Subcutaneous abdominal adipose tissue (tissue), 5 donors: ENCODE measurements at regions not wholly inside any gene's neighbourhood (a gene's known extent, or its start where the extent isn't known, plus 50 kb on each side); places are given as distances from the start of the nearest gene placed in this dataset.

Source experiments
- H3K27ac ChIP-seq: one replicate; pipeline ENCODE4 v1.7.0; 2013; ENCODE audit warnings: low read depth, mild to moderate bottlenecking, inconsistent platforms, low read length, moderate library complexity
- H3K27me3 ChIP-seq, 5 donors: one replicate each; pipeline ENCODE4 v1.7.0; 2013; ENCODE audit warnings: low read length in 5 of 5, inconsistent platforms in 1 of 5; ENCODE audit not compliant: control insufficient read depth in 5 of 5, insufficient read depth in 4 of 5
- H3K36me3 ChIP-seq, 5 donors: one replicate each; pipeline ENCODE4 v1.7.0; 2013; ENCODE audit warnings: low read length in 5 of 5; ENCODE audit not compliant: control insufficient read depth in 5 of 5, insufficient read depth in 5 of 5
- H3K4me1 ChIP-seq, 5 donors: one replicate each; pipeline ENCODE4 v1.7.0; 2013; ENCODE audit warnings: low read length in 5 of 5, mild to moderate bottlenecking in 3 of 5, moderate library complexity in 1 of 5; ENCODE audit not compliant: control insufficient read depth in 5 of 5, insufficient read depth in 5 of 5
- H3K4me3 ChIP-seq, 5 donors: one replicate each; pipeline ENCODE4 v1.7.0; 2013; ENCODE audit warnings: low read length in 5 of 5, low read depth in 1 of 5
- H3K9ac ChIP-seq, 5 donors: one replicate each; pipeline ENCODE4 v1.7.0; 2013; ENCODE audit warnings: low read length in 5 of 5, mild to moderate bottlenecking in 4 of 5, moderate library complexity in 3 of 5
- H3K9me3 ChIP-seq, 5 donors: one replicate each; pipeline ENCODE4 v1.7.0; 2013; ENCODE audit warnings: low read length in 5 of 5; ENCODE audit not compliant: control insufficient read depth in 5 of 5
- donor health status: healthy.
- donor health status: healthy.
- donor health status: healthy.
- donor health status: healthy.
- donor health status: healthy.

GRCh38 chr15:39315206-39315850 is 265.6 kb upstream of the THBS1 start:
- H3K36me3 ChIP-seq: no peaks in the 10 kb centered on the region
- no peak overlapping the region for H3K9ac ChIP-seq
- no peaks in the 10 kb centered on the region for H3K27me3 ChIP-seq

DNA sequence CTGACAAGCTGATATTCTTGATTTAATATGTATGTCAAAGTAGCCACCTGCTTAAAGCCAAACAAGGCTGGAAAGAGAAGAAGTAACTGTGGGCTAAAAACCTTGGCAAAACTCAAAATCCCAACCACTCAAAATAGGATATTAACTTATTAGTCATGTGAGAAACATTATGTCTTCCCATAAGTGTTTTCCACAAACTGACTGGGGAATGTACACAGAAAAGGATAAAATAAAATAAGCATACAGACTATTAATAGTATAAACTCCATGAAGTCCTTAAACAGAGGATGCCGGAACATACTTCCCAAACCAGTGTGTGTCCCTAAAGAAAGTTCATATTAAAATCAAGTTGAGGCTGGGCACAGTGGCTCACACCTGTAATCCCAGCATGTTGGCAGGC is 263.7 kb upstream of the THBS1 start:
- H3K36me3 ChIP-seq: no peaks in the 10 kb centered on the region
- H3K27ac ChIP-seq: no peak overlapping the region
- H3K27me3 ChIP-seq: no peaks in the 10 kb centered on the region
- no peak overlapping the region for H3K4me3 ChIP-seq
- no peaks in the 10 kb centered on the region for H3K4me1 ChIP-seq
- H3K9me3 ChIP-seq: peaks cover 3 to 8% (median 6%) of the 10 kb centered on the region in 5 donors
- H3K9ac ChIP-seq: no peak overlapping the region

More at GRCh38 chr15:39315206-39315850, 265.6 kb upstream of the THBS1 start:
- H3K9me3 ChIP-seq: peaks cover 0 to 4% (median 3%) of the 10 kb centered on the region in 5 donors
- H3K4me1 ChIP-seq: no peaks in the 10 kb centered on the region
- H3K4me3 ChIP-seq: no peak overlapping the region
- H3K27ac ChIP-seq: no peak overlapping the region

GRCh38 chr15:39318231-39318630 is 262.6 kb upstream of the THBS1 start:
- no peaks in the 10 kb centered on the region for H3K27me3 ChIP-seq
- H3K27ac ChIP-seq: no peak overlapping the region
- H3K4me1 ChIP-seq: no peaks in the 10 kb centered on the region
- no peak overlapping the region for H3K4me3 ChIP-seq
- no peak overlapping the region for H3K9ac ChIP-seq
- H3K9me3 ChIP-seq: peaks cover 3 to 8% (median 6%) of the 10 kb centered on the region in 5 donors
- no peaks in the 10 kb centered on the region for H3K36me3 ChIP-seq

DNA sequence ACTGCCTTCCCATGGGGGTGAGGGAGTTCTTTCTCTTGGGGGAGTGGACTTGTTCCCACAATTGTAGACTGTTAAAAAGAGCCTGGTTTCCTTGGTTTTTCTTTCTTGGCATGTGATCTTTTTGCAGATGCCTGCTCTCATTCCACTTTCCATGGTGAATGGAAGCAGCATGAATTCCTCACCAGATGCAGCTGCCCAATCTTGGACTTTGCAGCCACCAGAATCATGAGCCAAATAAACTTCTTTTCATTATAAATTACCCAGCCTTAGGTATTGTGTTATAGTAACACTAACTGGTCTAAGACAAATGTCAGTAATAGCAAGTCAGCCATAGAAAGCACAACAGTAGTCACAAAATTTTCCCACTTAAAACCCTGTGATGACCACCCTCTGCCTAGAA is 260.5 kb upstream of the THBS1 start:
- Histone ChIP-seq H3K4me3 (no peak overlapping the region), H3K27ac (no peak overlapping the region), H3K4me1 (no peaks in the 10 kb centered on the region), H3K9me3 (peaks cover 3 to 8% (median 6%) of the 10 kb centered on the region in 5 donors), H3K27me3 (no peaks in the 10 kb centered on the region), H3K36me3 (no peaks in the 10 kb centered on the region), H3K9ac (no peak overlapping the region)

GRCh38 chr15:39320886-39321285 is 260.0 kb upstream of the THBS1 start:
- Histone ChIP-seq H3K36me3 (no peaks in the 10 kb centered on the region), H3K4me1 (no peaks in the 10 kb centered on the region), H3K27ac (no peak overlapping the region), H3K9ac (no peak overlapping the region), H3K4me3 (no peak overlapping the region), H3K9me3 (peaks cover 3 to 8% (median 6%) of the 10 kb centered on the region in 5 donors), H3K27me3 (no peaks in the 10 kb centered on the region)

- peaks cover 3 to 8% (median 6%) of the 10 kb centered on the region in 5 donors for H3K9me3 ChIP-seq
- no peaks in the 10 kb centered on the region for H3K36me3 ChIP-seq
- no peaks in the 10 kb centered on the region for H3K27me3 ChIP-seq
- H3K4me3 ChIP-seq: no peak overlapping the region
- H3K27ac ChIP-seq: no peak overlapping the region
- no peaks in the 10 kb centered on the region for H3K4me1 ChIP-seq
- H3K9ac ChIP-seq: no peak overlapping the region
Observed at GRCh38 chr15:39321977-39322376, 258.9 kb upstream of the THBS1 start.

DNA sequence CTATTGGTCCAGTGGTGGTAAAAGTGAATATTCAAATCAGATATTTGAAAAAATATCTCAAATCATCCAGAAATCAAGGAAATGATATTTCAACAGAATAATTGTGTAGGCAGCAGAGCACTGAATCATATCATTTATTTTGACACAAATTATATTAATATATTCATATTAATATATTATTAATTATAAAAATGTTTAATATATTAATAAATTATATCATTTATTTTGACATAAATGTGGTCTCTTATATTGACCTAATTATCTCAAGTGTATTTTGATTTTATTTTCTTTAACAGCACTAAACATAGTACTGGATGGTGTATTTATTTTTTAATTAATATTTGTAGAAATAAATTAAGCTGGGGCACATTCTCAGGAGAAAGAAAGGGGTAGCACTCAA is 257.7 kb upstream of the THBS1 start:
- H3K36me3 ChIP-seq: no peaks in the 10 kb centered on the region
- peaks cover 3 to 8% (median 6%) of the 10 kb centered on the region in 5 donors for H3K9me3 ChIP-seq
- H3K4me1 ChIP-seq: no peaks in the 10 kb centered on the region
- no peak overlapping the region for H3K27ac ChIP-seq
- no peaks in the 10 kb centered on the region for H3K27me3 ChIP-seq
- no peak overlapping the region for H3K4me3 ChIP-seq
- H3K9ac ChIP-seq: no peak overlapping the region

GRCh38 chr15:39323706-39324105 is 257.2 kb upstream of the THBS1 start:
- no peak overlapping the region for H3K9ac ChIP-seq
- H3K27ac ChIP-seq: no peak overlapping the region
- no peaks in the 10 kb centered on the region for H3K27me3 ChIP-seq
- H3K9me3 ChIP-seq: peaks cover 3 to 8% (median 6%) of the 10 kb centered on the region in 5 donors
- H3K36me3 ChIP-seq: no peaks in the 10 kb centered on the region
- no peaks in the 10 kb centered on the region for H3K4me1 ChIP-seq
- no peak overlapping the region for H3K4me3 ChIP-seq

DNA sequence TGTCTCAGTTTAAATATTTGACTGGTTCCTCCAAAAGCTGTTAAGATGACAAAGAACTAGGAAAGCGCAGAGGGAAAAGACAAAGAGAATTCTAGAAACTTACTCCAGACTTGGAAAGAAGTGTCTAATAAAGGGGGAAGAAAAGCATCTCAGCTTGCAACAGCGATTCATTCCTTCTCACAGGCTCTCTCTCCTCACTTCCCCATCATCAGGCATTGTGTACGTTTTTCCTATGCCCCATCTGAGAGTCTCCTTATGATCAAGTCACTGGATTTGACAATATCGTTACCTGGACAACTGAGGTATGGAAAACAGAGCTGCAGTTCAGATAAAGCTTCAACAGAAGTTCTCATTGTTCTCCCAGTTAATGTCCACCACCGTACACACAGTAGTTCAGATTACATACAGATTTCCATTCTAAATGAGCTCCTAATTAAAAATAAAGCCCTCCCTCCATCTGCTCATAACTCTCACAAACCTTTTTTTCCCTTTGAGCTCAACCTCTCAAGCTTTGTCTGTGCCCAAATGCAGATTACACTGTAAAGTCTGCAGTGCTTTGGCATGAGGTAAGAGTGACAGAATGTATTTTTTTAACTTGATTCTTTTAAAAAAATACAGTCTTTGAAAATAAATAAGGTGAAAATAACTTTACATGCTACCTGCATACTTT is 254.4 kb upstream of the THBS1 start:
- Histone ChIP-seq H3K4me3 (no peak overlapping the region), H3K9me3 (no peaks in the 10 kb centered on the region), H3K27ac (no peak overlapping the region), H3K27me3 (no peaks in the 10 kb centered on the region), H3K9ac (no peak overlapping the region), H3K4me1 (no peaks in the 10 kb centered on the region), H3K36me3 (no peaks in the 10 kb centered on the region)

- Histone ChIP-seq H3K27me3 (no peaks in the 10 kb centered on the region), H3K4me1 (no peaks in the 10 kb centered on the region), H3K9ac (no peak overlapping the region), H3K27ac (no peak overlapping the region), H3K9me3 (no peaks in the 10 kb centered on the region), H3K36me3 (no peaks in the 10 kb centered on the region), H3K4me3 (no peak overlapping the region)
Observed at GRCh38 chr15:39327005-39327730, 253.7 kb upstream of the THBS1 start.
